Glutamatergic neuron (in vitro differentiated cells): ENCODE measurements at regions not wholly inside any gene's neighbourhood (a gene's known extent, or its start where the extent isn't known, plus 50 kb on each side); places are given as distances from the start of the nearest gene placed in this dataset.

Experiments
- DNase-seq: peaks from one replicate; pipeline ENCODE4 v3.0.0; 2022
- H3K27ac Mint-ChIP-seq: one replicate; pipeline ENCODE4 v1.8.0; 2020; ENCODE audit warnings: mild to moderate bottlenecking, mixed read lengths, inconsistent platforms; ENCODE audit not compliant: unreplicated experiment
- H3K27me3 Mint-ChIP-seq: one replicate; pipeline ENCODE4 v1.8.0; 2020; ENCODE audit warnings: mild to moderate bottlenecking, moderate library complexity, mixed read lengths, inconsistent platforms; ENCODE audit not compliant: unreplicated experiment
- H3K36me3 Mint-ChIP-seq: one replicate; pipeline ENCODE4 v1.8.0; 2020; ENCODE audit warnings: mild to moderate bottlenecking, mixed read lengths, inconsistent platforms; ENCODE audit not compliant: unreplicated experiment
- H3K4me1 Mint-ChIP-seq: one replicate; pipeline ENCODE4 v1.8.0; 2020; ENCODE audit warnings: mild to moderate bottlenecking, low read depth, mixed read lengths, inconsistent platforms; ENCODE audit not compliant: unreplicated experiment
- H3K4me3 Mint-ChIP-seq: one replicate; pipeline ENCODE4 v1.8.0; 2020; ENCODE audit warnings: mild to moderate bottlenecking, mixed read lengths, inconsistent platforms; ENCODE audit not compliant: unreplicated experiment
- H3K9me3 Mint-ChIP-seq: one replicate; pipeline ENCODE4 v1.8.0; 2020; ENCODE audit warnings: mild to moderate bottlenecking, moderate library complexity, mixed read lengths, inconsistent platforms; ENCODE audit not compliant: unreplicated experiment
- CTCF ChIP-seq: fragments of 200-600 bp; sonication (generic); IDR thresholded peaks from one replicate; pipeline ENCODE4 v1.5.0; 2021; ENCODE audit not compliant: partially characterized antibody, unreplicated experiment

GRCh38 chr7:41538810-41539724 lies 163.8 kb downstream of the INHBA start:
- peaks cover 3% of the 10 kb centered on the region for H3K4me1 Mint-ChIP-seq
- no peak overlapping the region for H3K4me3 Mint-ChIP-seq

GRCh38 chr7:41536873-41537665 lies 165.8 kb downstream of the INHBA start:
- no peaks in the 10 kb centered on the region for H3K36me3 Mint-ChIP-seq
- no peak for DNase-seq
- no peaks in the 10 kb centered on the region for H3K4me1 Mint-ChIP-seq

More at GRCh38 chr7:41538810-41539724, 163.8 kb downstream of the INHBA start:
- Mint-ChIP-seq H3K36me3 (no peaks in the 10 kb centered on the region), H3K9me3 (no peaks in the 10 kb centered on the region), H3K27me3 (peaks cover 4% of the 10 kb centered on the region), H3K27ac (no peak overlapping the region)
- no peak for TF ChIP-seq CTCF
- DNase-seq, result no peak

GRCh38 chr7:41536122-41536872 lies 166.6 kb downstream of the INHBA start:
- no peak for DNase-seq
- no peak overlapping the region for H3K27ac Mint-ChIP-seq
- H3K27me3 Mint-ChIP-seq, result peaks cover 1% of the 10 kb centered on the region
- H3K4me1 Mint-ChIP-seq, result no peaks in the 10 kb centered on the region
- no peaks in the 10 kb centered on the region for H3K36me3 Mint-ChIP-seq
- H3K4me3 Mint-ChIP-seq, result no peak overlapping the region
- no peak for TF ChIP-seq CTCF
- no peaks in the 10 kb centered on the region for H3K9me3 Mint-ChIP-seq

More at GRCh38 chr7:41536873-41537665, 165.8 kb downstream of the INHBA start:
- peaks cover 1% of the 10 kb centered on the region for H3K27me3 Mint-ChIP-seq
- no peak overlapping the region for H3K27ac Mint-ChIP-seq
- no peaks in the 10 kb centered on the region for H3K9me3 Mint-ChIP-seq
- no peak for TF ChIP-seq CTCF
- H3K4me3 Mint-ChIP-seq, result no peak overlapping the region

- no peak overlapping the region for H3K27ac Mint-ChIP-seq
- no peaks in the 10 kb centered on the region for H3K9me3 Mint-ChIP-seq
- TF ChIP-seq CTCF, result no peak
- H3K4me1 Mint-ChIP-seq, result no peaks in the 10 kb centered on the region
- H3K36me3 Mint-ChIP-seq, result no peaks in the 10 kb centered on the region
- H3K27me3 Mint-ChIP-seq, result no peaks in the 10 kb centered on the region
- no peak overlapping the region for H3K4me3 Mint-ChIP-seq
- DNase-seq, result no peak
Measured at GRCh38 chr7:41529831-41530230, 173.1 kb downstream of the INHBA start.
